Caco-2 (cell line): ENCODE measurements at regions not wholly inside any gene's neighbourhood (a gene's known extent, or its start where the extent isn't known, plus 50 kb on each side); places are given as distances from the start of the nearest gene placed in this dataset.

Source experiments
- BruUV-seq: library from RNA; stranded (reverse); fragments of 400-500 nt; replicated peaks from 2 replicates; lab custom pipeline; 2021; lab: Mats Ljungman, UMichigan
- CTCF ChIA-PET: fragments of 300-600 bp; sonication (Branson Sonifier 250); formaldehyde crosslinking; loops from one replicate; lab custom pipeline; 2022; ENCODE audit warnings: antibody characterized with exemption; lab: Charles Lee
- POLR2A ChIA-PET: fragments of 300-600 bp; sonication (Branson Sonifier 250); formaldehyde crosslinking; loops from one replicate; lab custom pipeline; 2022; ENCODE audit warnings: antibody characterized with exemption; lab: Charles Lee
- DNase-seq, 2 experiments: peaks; one replicate each; pipeline versions ENCODE4 v3.0.0 to v3.0.0-alpha.2; 2020 to 2022
- H3K27me3 ChIP-seq: replicated peaks from 2 replicates; pipeline ENCODE4 v1.6.0; 2011; ENCODE audit warnings: low read length; ENCODE audit not compliant: control insufficient read depth, insufficient read depth
- H3K36me3 ChIP-seq: 2 replicates; pipeline ENCODE4 v1.5.1; 2011; ENCODE audit warnings: low read length; ENCODE audit not compliant: control insufficient read depth, insufficient read depth
- H3K4me1 ChIP-seq: fragments of 250-450 bp; sonication (Bioruptor Pico); 2 replicates; pipeline ENCODE4 v1.5.1; 2020; ENCODE audit warnings: mild to moderate bottlenecking
- H3K4me3 ChIP-seq: 2 replicates; pipeline ENCODE4 v1.5.1; 2011; ENCODE audit warnings: low read depth, mild to moderate bottlenecking, control low read depth, low read length
- H3K9me3 ChIP-seq: fragments of 250-450 bp; sonication (Bioruptor Pico); 2 replicates; pipeline ENCODE4 v1.5.1; 2020; ENCODE audit warnings: mild to moderate bottlenecking, moderate library complexity
- H3K27ac Mint-ChIP-seq: one replicate; pipeline ENCODE4 v1.8.0; 2022; ENCODE audit warnings: mixed read lengths; ENCODE audit not compliant: unreplicated experiment
- H3K27me3 Mint-ChIP-seq: one replicate; pipeline ENCODE4 v1.8.0; 2022; ENCODE audit warnings: mixed read lengths; ENCODE audit not compliant: insufficient read depth, unreplicated experiment
- H3K36me3 Mint-ChIP-seq: one replicate; pipeline ENCODE4 v1.8.0; 2022; ENCODE audit warnings: mild to moderate bottlenecking, mixed read lengths; ENCODE audit not compliant: insufficient read depth, unreplicated experiment
- H3K4me1 Mint-ChIP-seq: one replicate; pipeline ENCODE4 v1.8.0; 2022; ENCODE audit warnings: low read depth, mixed read lengths; ENCODE audit not compliant: unreplicated experiment
- H3K4me3 Mint-ChIP-seq: one replicate; pipeline ENCODE4 v1.8.0; 2022; ENCODE audit warnings: mild to moderate bottlenecking, moderate library complexity, mixed read lengths; ENCODE audit not compliant: unreplicated experiment
- H3K9me3 Mint-ChIP-seq: one replicate; pipeline ENCODE4 v1.8.0; 2022; ENCODE audit warnings: mixed read lengths; ENCODE audit not compliant: unreplicated experiment
- CTCF ChIP-seq, 2 experiments: fragments of 200-600 bp in 1 of 2; IDR thresholded peaks; 1 replicate in 1 of 2; 2 replicates in 1 of 2; pipeline versions ENCODE4 v1.5.1 to v1.8.0; 2011 to 2022; ENCODE audit warnings: antibody characterized with exemption in 1 of 2, control low read depth in 1 of 2, inconsistent platforms in 1 of 2, low read depth in 1 of 2, low read length in 1 of 2, mild to moderate bottlenecking in 1 of 2, moderate library complexity in 1 of 2; ENCODE audit not compliant: insufficient read depth in 1 of 2, severe bottlenecking in 1 of 2, unreplicated experiment in 1 of 2
- intact Hi-C: fragments of 100-400 bp; cut with micrococcal nuclease; formaldehyde crosslinking; loops from one replicate; pipeline ENCODE4 v1.10.0; 2022; ENCODE audit not compliant: unreplicated experiment

- no peak overlapping the region for H3K4me3 ChIP-seq
- H3K4me1 ChIP-seq, result peaks cover 13% of the 10 kb centered on the region; the same call in 1 of the 2 replicates
- BruUV-seq, result no TSS peak
- intact Hi-C loops, result no loop called here
- no peak for TF ChIP-seq CTCF (IDR thresholded peaks at IDR 0.05; ENCODE audit: insufficient read depth in 1 of 2, low read depth in 1 of 2, low read length in 1 of 2, severe bottlenecking in 1 of 2, unreplicated experiment in 1 of 2)
- peaks cover 12% of the 10 kb centered on the region for H3K4me1 Mint-ChIP-seq
- no peaks in the 10 kb centered on the region for H3K27me3 ChIP-seq
- no peak overlapping the region for H3K27ac Mint-ChIP-seq
- no peak for DNase-seq
- H3K9me3 Mint-ChIP-seq, result no peaks in the 10 kb centered on the region
- ChIA-PET CTCF (no interaction called here), POLR2A (no interaction called here)
- no peaks in the 10 kb centered on the region for H3K36me3 ChIP-seq
- H3K36me3 Mint-ChIP-seq, result no peaks in the 10 kb centered on the region
- H3K27me3 Mint-ChIP-seq, result no peaks in the 10 kb centered on the region
- H3K4me3 Mint-ChIP-seq, result no peak overlapping the region
- no peaks in the 10 kb centered on the region for H3K9me3 ChIP-seq
Measured at GRCh38 chr6:147699140-147699539, 190.7 kb downstream of the SAMD5 start.

- no peak for TF ChIP-seq CTCF (IDR thresholded peaks at IDR 0.05; ENCODE audit: insufficient read depth in 1 of 2, low read depth in 1 of 2, low read length in 1 of 2, severe bottlenecking in 1 of 2, unreplicated experiment in 1 of 2)
- Mint-ChIP-seq H3K27ac (no peak overlapping the region), H3K9me3 (no peaks in the 10 kb centered on the region), H3K4me3 (no peak overlapping the region), H3K27me3 (no peaks in the 10 kb centered on the region), H3K4me1 (peaks cover 12% of the 10 kb centered on the region), H3K36me3 (no peaks in the 10 kb centered on the region)
- H3K9me3 ChIP-seq, result no peaks in the 10 kb centered on the region
- intact Hi-C loops, result no loop called here
- no peaks in the 10 kb centered on the region for H3K27me3 ChIP-seq
- POLR2A ChIA-PET, result no interaction called here
- CTCF ChIA-PET, result no interaction called here
- BruUV-seq, result no TSS peak
- DNase-seq, result no peak
- no peaks in the 10 kb centered on the region for H3K36me3 ChIP-seq
- H3K4me1 ChIP-seq, result peaks cover 13% of the 10 kb centered on the region; the same call in 1 of the 2 replicates
- no peak overlapping the region for H3K4me3 ChIP-seq
Measured at GRCh38 chr6:147699637-147700036, 191.1 kb downstream of the SAMD5 start.

- H3K4me3 ChIP-seq, result no peak overlapping the region
- no peaks in the 10 kb centered on the region for H3K36me3 Mint-ChIP-seq
- ChIA-PET CTCF (no interaction called here), POLR2A (no interaction called here)
- H3K36me3 ChIP-seq, result no peaks in the 10 kb centered on the region
- peaks cover 12% of the 10 kb centered on the region for H3K4me1 Mint-ChIP-seq
- no peak overlapping the region for H3K27ac Mint-ChIP-seq
- DNase-seq, result no peak
- peaks cover 13% of the 10 kb centered on the region; the same call in 1 of the 2 replicates for H3K4me1 ChIP-seq
- H3K9me3 ChIP-seq, result no peaks in the 10 kb centered on the region
- intact Hi-C loops, result no loop called here
- no peak overlapping the region for H3K4me3 Mint-ChIP-seq
- no TSS peak for BruUV-seq
- TF ChIP-seq CTCF (IDR thresholded peaks at IDR 0.05; ENCODE audit: insufficient read depth in 1 of 2, low read depth in 1 of 2, low read length in 1 of 2, severe bottlenecking in 1 of 2, unreplicated experiment in 1 of 2), result no peak
- no peaks in the 10 kb centered on the region for H3K27me3 ChIP-seq
- H3K9me3 Mint-ChIP-seq, result no peaks in the 10 kb centered on the region
- no peaks in the 10 kb centered on the region for H3K27me3 Mint-ChIP-seq
Measured at GRCh38 chr6:147700436-147701209, 192.1 kb downstream of the SAMD5 start.
